ENCODE measurements at regions not wholly inside any gene's neighbourhood (a gene's known extent, or its start where the extent isn't known, plus 50 kb on each side); places are given as distances from the start of the nearest gene placed in this dataset.

- no peak for TF ChIP-seq CTCF (IDR thresholded peaks at IDR 0.05)
- no peak for TF ChIP-seq EZH2 (IDR thresholded peaks at IDR 0.05; ENCODE audit: borderline replicate concordance, insufficient read depth, low read depth, low read length, poor library complexity, severe bottlenecking)
These were observed 70.5 kb downstream of the AGTR2 start for GRCh38 chrX:116241001-116241400.
